ENCODE measurements at regions not wholly inside any gene's neighbourhood (a gene's known extent, or its start where the extent isn't known, plus 50 kb on each side); places are given as distances from the start of the nearest gene placed in this dataset.

DNA sequence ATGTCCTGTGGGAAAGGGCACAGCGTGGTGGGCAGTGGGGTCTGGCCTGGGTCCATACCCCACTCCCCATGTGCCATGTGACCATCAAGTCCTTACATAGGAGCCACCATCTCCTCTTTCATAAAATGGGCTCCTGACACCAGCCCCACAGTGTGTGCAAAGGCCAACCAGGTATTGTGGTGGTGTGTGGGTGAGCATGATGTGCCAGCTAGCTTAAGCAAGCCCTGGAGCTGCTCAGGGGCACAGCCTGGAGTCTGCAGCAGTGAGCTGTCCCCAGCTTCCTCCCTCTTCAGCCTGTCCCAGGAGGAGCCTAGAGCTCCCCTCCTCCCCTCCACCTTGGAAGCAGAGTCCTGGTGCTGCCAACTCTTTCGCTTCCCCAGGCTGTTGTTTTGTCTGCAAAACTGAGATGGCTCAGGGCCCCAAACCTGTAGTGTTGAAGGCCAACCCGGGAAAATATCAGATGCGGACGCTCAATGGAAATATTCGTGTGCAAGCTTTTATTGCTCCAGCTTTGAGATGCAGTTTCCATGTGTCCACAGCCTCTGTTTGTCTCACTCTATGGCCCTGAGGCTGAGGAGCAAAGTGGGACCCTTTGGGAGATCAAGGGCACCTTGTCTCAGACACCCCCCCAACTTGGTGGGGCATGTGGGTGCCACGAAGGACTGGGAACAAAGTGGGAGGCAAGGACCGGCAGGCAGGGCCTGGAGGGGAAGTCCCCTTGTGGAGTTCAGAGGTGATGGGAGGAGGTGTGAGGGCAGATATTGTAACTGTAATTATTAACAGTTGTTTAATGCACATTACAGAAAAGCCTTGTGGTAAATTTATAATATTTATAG lies 92.6 kb downstream of the CTTN start:
- TF ChIP-seq EZH2phosphoT487 (IDR thresholded peaks at IDR 0.05; ENCODE audit: insufficient read depth, low read depth) = no peak
- no peak for TF ChIP-seq EZH2 (IDR thresholded peaks at IDR 0.05; ENCODE audit: insufficient read depth, poor library complexity, severe bottlenecking)

All from GM23248 (cell line).